Liver (tissue), 7 donors: ENCODE measurements at regions not wholly inside any gene's neighbourhood (a gene's known extent, or its start where the extent isn't known, plus 50 kb on each side); places are given as distances from the start of the nearest gene placed in this dataset.
"Not testable (repeated sequence)": the region's sequence is repeated elsewhere in the genome, so short reads cannot be mapped to it uniquely, and the experiment has no call there.

Experiments used
- DNase-seq: peaks from one replicate; pipeline ENCODE4 v3.0.0-alpha.2; 2017; ENCODE audit warnings: low spot score
- H3K27ac ChIP-seq, 2 donors: one replicate each; pipeline ENCODE4 v1.7.0; 2013; ENCODE audit warnings: inconsistent platforms in 2 of 2, low read length in 2 of 2, control low read depth in 1 of 2, low read depth in 1 of 2, mild to moderate bottlenecking in 1 of 2
- H3K27me3 ChIP-seq, 4 donors: one replicate each; pipeline versions ENCODE4 v1.6.1 to v1.7.0; 2013; ENCODE audit warnings: low read length in 3 of 4, inconsistent platforms in 1 of 4, mild to moderate bottlenecking in 1 of 4, moderate library complexity in 1 of 4; ENCODE audit not compliant: control insufficient read depth in 4 of 4, insufficient read depth in 4 of 4
- H3K36me3 ChIP-seq, 4 donors: one replicate each; pipeline versions ENCODE4 v1.6.1 to v1.7.0; 2013; ENCODE audit warnings: low read length in 3 of 4, mild to moderate bottlenecking in 3 of 4, low read depth in 1 of 4, moderate library complexity in 1 of 4; ENCODE audit not compliant: control insufficient read depth in 4 of 4, insufficient read depth in 3 of 4
- H3K4me1 ChIP-seq, 4 donors: one replicate each; pipeline versions ENCODE4 v1.6.1 to v1.7.0; 2013; ENCODE audit warnings: low read length in 3 of 4, mild to moderate bottlenecking in 3 of 4, moderate library complexity in 1 of 4; ENCODE audit not compliant: control insufficient read depth in 4 of 4, insufficient read depth in 4 of 4
- H3K4me3 ChIP-seq, 3 donors: one replicate each; pipeline versions ENCODE4 v1.6.1 to v1.7.0; 2013; ENCODE audit warnings: low read length in 3 of 3, control low read depth in 1 of 3, low read depth in 1 of 3, mild to moderate bottlenecking in 1 of 3
- H3K9ac ChIP-seq, 2 donors: one replicate each; pipeline ENCODE4 v1.7.0; 2013; ENCODE audit warnings: low read length in 2 of 2, mild to moderate bottlenecking in 2 of 2, moderate library complexity in 2 of 2, control low read depth in 1 of 2, low read depth in 1 of 2
- H3K9me3 ChIP-seq, 4 donors: one replicate each; pipeline versions ENCODE4 v1.6.1 to v1.7.0; 2013; ENCODE audit warnings: low read length in 3 of 4; ENCODE audit not compliant: control insufficient read depth in 4 of 4
- HNF4G ChIP-seq: IDR thresholded peaks from 2 replicates; pipeline ENCODE4 v1.6.1; 2016; ENCODE audit warnings: antibody characterized with exemption
- JUND ChIP-seq, 2 donors: IDR thresholded peaks; 2 replicates each; pipeline ENCODE4 v1.6.1; 2016; ENCODE audit warnings: antibody characterized with exemption in 2 of 2
- RAD21 ChIP-seq, 2 donors: IDR thresholded peaks; 2 replicates each; pipeline ENCODE4 v1.6.1; 2016; ENCODE audit warnings: antibody characterized with exemption in 2 of 2, mild to moderate bottlenecking in 2 of 2
- RXRA ChIP-seq, 2 donors: IDR thresholded peaks; 2 replicates each; pipeline ENCODE4 v1.6.1; 2017 to 2018; ENCODE audit warnings: antibody characterized with exemption in 2 of 2, mild to moderate bottlenecking in 1 of 2
- TAF1 ChIP-seq: conservative IDR thresholded peaks from 2 replicates; pipeline ENCODE4 v1.6.1; 2016; ENCODE audit warnings: antibody characterized with exemption, mild to moderate bottlenecking
- YY1 ChIP-seq: IDR thresholded peaks from 2 replicates; pipeline ENCODE4 v1.6.1; 2016; ENCODE audit warnings: antibody characterized with exemption, mild to moderate bottlenecking
- WGBS: extraction: QIAGEN DNeasy Blood & Tissue Kit; methylation state at CpG from one replicate; pipeline ENCODE4 v1.1.7; 2013; 5-methylcytosine and 5-hydroxymethylcytosine counted together
- TF ChIP-seq, protein P1 (sequence below): IDR thresholded peaks from 2 replicates; pipeline ENCODE4 v1.6.1; 2016; ENCODE audit warnings: antibody characterized with exemption, mild to moderate bottlenecking
- donor health status: healthy.
- donor health status: healthy.
- donor health status: healthy.
- donor health status: healthy.

GRCh38 chr4:124839786-124840390, 127.4 kb upstream of the ANKRD50 start (continued):
- TF ChIP-seq TAF1 (no peak), JUND (IDR thresholded peaks at IDR 0.05) (no peak)

- no peak for DNase-seq
- TF ChIP-seq, protein P1, sequence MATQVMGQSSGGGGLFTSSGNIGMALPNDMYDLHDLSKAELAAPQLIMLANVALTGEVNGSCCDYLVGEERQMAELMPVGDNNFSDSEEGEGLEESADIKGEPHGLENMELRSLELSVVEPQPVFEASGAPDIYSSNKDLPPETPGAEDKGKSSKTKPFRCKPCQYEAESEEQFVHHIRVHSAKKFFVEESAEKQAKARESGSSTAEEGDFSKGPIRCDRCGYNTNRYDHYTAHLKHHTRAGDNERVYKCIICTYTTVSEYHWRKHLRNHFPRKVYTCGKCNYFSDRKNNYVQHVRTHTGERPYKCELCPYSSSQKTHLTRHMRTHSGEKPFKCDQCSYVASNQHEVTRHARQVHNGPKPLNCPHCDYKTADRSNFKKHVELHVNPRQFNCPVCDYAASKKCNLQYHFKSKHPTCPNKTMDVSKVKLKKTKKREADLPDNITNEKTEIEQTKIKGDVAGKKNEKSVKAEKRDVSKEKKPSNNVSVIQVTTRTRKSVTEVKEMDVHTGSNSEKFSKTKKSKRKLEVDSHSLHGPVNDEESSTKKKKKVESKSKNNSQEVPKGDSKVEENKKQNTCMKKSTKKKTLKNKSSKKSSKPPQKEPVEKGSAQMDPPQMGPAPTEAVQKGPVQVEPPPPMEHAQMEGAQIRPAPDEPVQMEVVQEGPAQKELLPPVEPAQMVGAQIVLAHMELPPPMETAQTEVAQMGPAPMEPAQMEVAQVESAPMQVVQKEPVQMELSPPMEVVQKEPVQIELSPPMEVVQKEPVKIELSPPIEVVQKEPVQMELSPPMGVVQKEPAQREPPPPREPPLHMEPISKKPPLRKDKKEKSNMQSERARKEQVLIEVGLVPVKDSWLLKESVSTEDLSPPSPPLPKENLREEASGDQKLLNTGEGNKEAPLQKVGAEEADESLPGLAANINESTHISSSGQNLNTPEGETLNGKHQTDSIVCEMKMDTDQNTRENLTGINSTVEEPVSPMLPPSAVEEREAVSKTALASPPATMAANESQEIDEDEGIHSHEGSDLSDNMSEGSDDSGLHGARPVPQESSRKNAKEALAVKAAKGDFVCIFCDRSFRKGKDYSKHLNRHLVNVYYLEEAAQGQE: no peak
- no peak for TF ChIP-seq YY1
- no peak overlapping the region for H3K9ac ChIP-seq
- no peak overlapping the region for H3K27ac ChIP-seq
- H3K4me1 ChIP-seq: no peaks in the 10 kb centered on the region
- 94% methylated on average over 5 of the region's 5 CpGs for WGBS
- no peaks in the 10 kb centered on the region for H3K27me3 ChIP-seq
- no peaks in the 10 kb centered on the region for H3K36me3 ChIP-seq
- H3K4me3 ChIP-seq: no peak overlapping the region
- H3K9me3 ChIP-seq: no peaks in the 10 kb centered on the region
Measured at GRCh38 chr4:124833831-124834505, 121.4 kb upstream of the ANKRD50 start.

- no peak for TF ChIP-seq TAF1
Measured at GRCh38 chr4:124828382-124828781, 115.8 kb upstream of the ANKRD50 start.

GRCh38 chr4:124817531-124817930, 105.0 kb upstream of the ANKRD50 start:
- Histone ChIP-seq H3K36me3 (no peaks in the 10 kb centered on the region), H3K27me3 (no peaks in the 10 kb centered on the region), H3K9me3 (no peaks in the 10 kb centered on the region), H3K9ac (no peak overlapping the region), H3K4me3 (no peak overlapping the region), H3K27ac (no peak overlapping the region), H3K4me1 (no peaks in the 10 kb centered on the region)
- no peak for DNase-seq
- TF ChIP-seq JUND (IDR thresholded peaks at IDR 0.05): no peak
- TF ChIP-seq TAF1: no peak
- no peak for TF ChIP-seq HNF4G
- no peak for TF ChIP-seq RAD21 (IDR thresholded peaks at IDR 0.05)
- no peak for TF ChIP-seq RXRA (IDR thresholded peaks at IDR 0.05)
- WGBS: 80% methylated on average over 1 of the region's 1 CpG

More at GRCh38 chr4:124828382-124828781, 115.8 kb upstream of the ANKRD50 start:
- H3K4me3 ChIP-seq: no peak overlapping the region
- H3K9me3 ChIP-seq: no peaks in the 10 kb centered on the region
- H3K27me3 ChIP-seq: no peaks in the 10 kb centered on the region
- no peak overlapping the region for H3K27ac ChIP-seq
- no peak for DNase-seq
- H3K4me1 ChIP-seq: no peaks in the 10 kb centered on the region
- H3K36me3 ChIP-seq: no peaks in the 10 kb centered on the region
- no peak overlapping the region for H3K9ac ChIP-seq

DNA sequence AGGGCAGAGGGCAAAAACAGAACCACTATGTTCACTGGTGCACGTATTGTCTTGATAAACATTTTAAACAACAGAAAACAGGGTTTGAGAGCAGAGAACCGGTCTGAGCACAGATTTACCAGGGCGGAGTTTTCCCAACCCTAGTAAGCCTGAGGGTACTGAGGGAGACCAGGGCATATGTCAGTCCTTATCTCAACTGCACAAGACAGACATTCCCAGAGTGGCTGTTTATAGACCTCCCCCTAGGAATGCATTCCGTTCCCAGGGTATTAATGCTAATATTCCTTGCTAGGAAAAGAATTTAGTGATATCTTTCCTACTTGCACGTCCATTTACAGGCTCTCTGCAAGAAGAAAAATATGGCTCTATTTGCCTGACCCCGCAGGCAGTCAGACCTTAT, 99.7 kb upstream of the ANKRD50 start:
- not testable (repeated sequence) for H3K4me3 ChIP-seq, H3K9ac ChIP-seq, H3K4me1 ChIP-seq, H3K27me3 ChIP-seq, H3K9me3 ChIP-seq, DNase-seq, H3K36me3 ChIP-seq, H3K27ac ChIP-seq
- 86% methylated on average over 6 of the region's 6 CpGs for WGBS
